ENCODE measurements at regions not wholly inside any gene's neighbourhood (a gene's known extent, or its start where the extent isn't known, plus 50 kb on each side); places are given as distances from the start of the nearest gene placed in this dataset.

GRCh38 chr4:12880844-12881243 is 603.3 kb downstream of the RAB28 start:
- TF ChIP-seq, protein P1, sequence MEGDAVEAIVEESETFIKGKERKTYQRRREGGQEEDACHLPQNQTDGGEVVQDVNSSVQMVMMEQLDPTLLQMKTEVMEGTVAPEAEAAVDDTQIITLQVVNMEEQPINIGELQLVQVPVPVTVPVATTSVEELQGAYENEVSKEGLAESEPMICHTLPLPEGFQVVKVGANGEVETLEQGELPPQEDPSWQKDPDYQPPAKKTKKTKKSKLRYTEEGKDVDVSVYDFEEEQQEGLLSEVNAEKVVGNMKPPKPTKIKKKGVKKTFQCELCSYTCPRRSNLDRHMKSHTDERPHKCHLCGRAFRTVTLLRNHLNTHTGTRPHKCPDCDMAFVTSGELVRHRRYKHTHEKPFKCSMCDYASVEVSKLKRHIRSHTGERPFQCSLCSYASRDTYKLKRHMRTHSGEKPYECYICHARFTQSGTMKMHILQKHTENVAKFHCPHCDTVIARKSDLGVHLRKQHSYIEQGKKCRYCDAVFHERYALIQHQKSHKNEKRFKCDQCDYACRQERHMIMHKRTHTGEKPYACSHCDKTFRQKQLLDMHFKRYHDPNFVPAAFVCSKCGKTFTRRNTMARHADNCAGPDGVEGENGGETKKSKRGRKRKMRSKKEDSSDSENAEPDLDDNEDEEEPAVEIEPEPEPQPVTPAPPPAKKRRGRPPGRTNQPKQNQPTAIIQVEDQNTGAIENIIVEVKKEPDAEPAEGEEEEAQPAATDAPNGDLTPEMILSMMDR (IDR thresholded peaks at IDR 0.05): no peak
- TF ChIP-seq POLR2AphosphoS5 (IDR thresholded peaks at IDR 0.05) (no peak), POLR2A (IDR thresholded peaks at IDR 0.05) (no peak), EP300 (IDR thresholded peaks at IDR 0.05; ENCODE audit: low read depth) (no peak)

All from transverse colon (tissue), 4 donors.